ENCODE measurements at regions not wholly inside any gene's neighbourhood (a gene's known extent, or its start where the extent isn't known, plus 50 kb on each side); places are given as distances from the start of the nearest gene placed in this dataset.

GRCh38 chr4:153034681-153035080, 98.6 kb downstream of the FHDC1 start:
- no peak for TF ChIP-seq CTCF (conservative IDR thresholded peaks at IDR 0.05)
- TF ChIP-seq EZH2 (IDR thresholded peaks at IDR 0.05; ENCODE audit: low read depth), result no peak

Measured in PC-9 (cell line).